GM10266 (cell line): ENCODE measurements at regions not wholly inside any gene's neighbourhood (a gene's known extent, or its start where the extent isn't known, plus 50 kb on each side); places are given as distances from the start of the nearest gene placed in this dataset.

Experiments used
- DNase-seq: peaks from one replicate; pipeline ENCODE4 v3.0.0; 2012; ENCODE audit errors: extremely low spot score
- CTCF ChIP-seq: IDR thresholded peaks from 2 replicates; pipeline ENCODE4 v1.5.1; 2012; ENCODE audit warnings: mild to moderate bottlenecking, low read depth; ENCODE audit not compliant: control insufficient read depth, insufficient read depth; ENCODE audit errors: missing control alignments

DNA sequence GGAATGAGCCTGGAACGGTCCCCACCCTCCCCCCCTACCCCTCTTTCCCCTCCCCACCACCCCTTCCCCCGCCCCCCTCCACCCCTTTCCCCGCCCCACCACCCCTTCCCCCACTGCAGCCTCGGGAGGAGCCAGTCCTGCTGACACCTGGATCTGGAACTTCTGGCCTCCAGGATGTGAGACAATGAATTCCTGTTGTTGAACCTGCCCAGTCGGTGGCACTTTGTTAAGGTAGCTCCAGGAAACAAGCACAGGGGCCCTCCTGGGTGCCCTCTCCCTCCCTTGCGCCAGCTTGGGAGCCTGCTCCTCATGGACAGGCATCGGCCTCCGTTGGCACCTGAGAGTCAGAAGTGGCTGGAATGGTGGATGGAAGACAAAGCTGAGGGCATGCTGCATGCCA lies 152.4 kb upstream of the FOXF1 start:
- no peak for TF ChIP-seq CTCF
- no peak for DNase-seq

- no peak for DNase-seq
- TF ChIP-seq CTCF: no peak
Measured at GRCh38 chr16:86359571-86359970, 150.8 kb upstream of the FOXF1 start.

GRCh38 chr16:86362155-86362849 lies 148.0 kb upstream of the FOXF1 start:
- TF ChIP-seq CTCF: no peak
- DNase-seq: no peak

- no peak for DNase-seq
- TF ChIP-seq CTCF: no peak
Measured at GRCh38 chr16:86363057-86363490, 147.3 kb upstream of the FOXF1 start.

- DNase-seq: no peak
- TF ChIP-seq CTCF: no peak
Measured at GRCh38 chr16:86363836-86364618, 146.3 kb upstream of the FOXF1 start.

DNA sequence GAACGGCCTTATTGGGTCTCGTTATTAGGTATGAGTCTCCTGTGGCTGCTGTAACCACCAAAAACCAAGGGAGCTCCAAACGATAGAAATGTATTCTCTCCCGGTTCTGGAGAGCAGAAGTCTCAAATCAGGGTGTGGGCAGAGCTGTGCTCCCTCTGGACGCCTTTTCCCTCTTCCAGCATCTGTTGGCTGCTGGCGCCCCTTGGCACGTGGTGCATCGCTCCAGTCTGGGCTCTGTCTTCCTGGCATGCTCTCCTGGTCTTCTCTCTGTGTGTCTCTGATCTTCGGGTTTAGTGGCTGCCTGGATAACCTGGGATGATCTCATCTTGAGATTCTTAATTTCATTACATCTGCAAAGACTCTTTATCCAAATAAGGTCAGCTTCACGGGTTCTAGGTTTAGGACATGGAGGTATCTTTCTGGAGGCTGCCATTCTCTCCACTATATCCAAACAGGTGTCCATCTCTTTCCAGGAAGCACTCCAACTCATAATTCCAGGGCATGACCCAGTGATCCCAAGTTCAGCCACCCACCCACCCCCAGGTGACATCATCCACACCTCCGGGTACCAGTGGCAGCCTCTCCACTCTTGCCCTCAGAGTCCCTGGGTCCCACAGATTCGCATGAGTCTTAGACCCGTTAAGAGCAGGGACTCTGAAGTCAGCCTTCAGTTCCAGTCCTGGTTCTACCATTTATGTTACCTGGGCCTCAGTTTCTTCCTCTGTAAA lies 145.5 kb upstream of the FOXF1 start:
- TF ChIP-seq CTCF: no peak
- no peak for DNase-seq
